Common myeloid progenitor, CD34-positive (primary cell): ENCODE measurements at regions not wholly inside any gene's neighbourhood (a gene's known extent, or its start where the extent isn't known, plus 50 kb on each side); places are given as distances from the start of the nearest gene placed in this dataset.

Experiments used
- CTCF ChIA-PET: fragments of 350-600 bp; sonication (Branson Sonifier 250); formaldehyde crosslinking; loops from one replicate; lab custom pipeline; 2021; ENCODE audit warnings: antibody characterized with exemption; lab: Charles Lee
- POLR2A ChIA-PET: fragments of 350-600 bp; sonication (Branson Sonifier 250); formaldehyde crosslinking; loops from one replicate; lab custom pipeline; 2021; ENCODE audit warnings: antibody characterized with exemption; lab: Charles Lee
- DNase-seq, 3 donors: peaks; one replicate each; pipeline versions ENCODE4 v3.0.0 to v3.0.0-alpha.2; 2013
- H3K27ac ChIP-seq, 2 experiments: 1 replicate in 1 of 2; 2 replicates in 1 of 2; pipeline ENCODE4 v1.7.0; 2013; ENCODE audit warnings: inconsistent platforms in 2 of 2, low read length in 2 of 2, mild to moderate bottlenecking in 2 of 2, low read depth in 1 of 2, moderate library complexity in 1 of 2; ENCODE audit not compliant: severe bottlenecking in 2 of 2, insufficient read depth in 1 of 2, poor library complexity in 1 of 2
- H3K27me3 ChIP-seq, 5 experiments: replicated peaks in 2 of 5; 1 replicate in 3 of 5; 2 replicates in 2 of 5; pipeline versions ENCODE4 v1.6.1 to v1.7.0; 2013; ENCODE audit warnings: low read length in 4 of 5, mild to moderate bottlenecking in 2 of 5, moderate library complexity in 2 of 5, inconsistent platforms in 1 of 5; ENCODE audit not compliant: insufficient read depth in 5 of 5, control insufficient read depth in 4 of 5
- H3K36me3 ChIP-seq, 4 experiments: 1 replicate in 2 of 4; 2 replicates in 2 of 4; pipeline versions ENCODE4 v1.6.1 to v1.7.0; 2013; ENCODE audit warnings: low read length in 3 of 4, control low read depth in 1 of 4, mild to moderate bottlenecking in 1 of 4; ENCODE audit not compliant: control insufficient read depth in 4 of 4, insufficient read depth in 4 of 4
- H3K4me1 ChIP-seq, 4 experiments: 1 replicate in 3 of 4; 2 replicates in 1 of 4; pipeline versions ENCODE4 v1.6.1 to v1.7.1; 2013; ENCODE audit warnings: low read length in 3 of 4, mild to moderate bottlenecking in 3 of 4, control low read depth in 1 of 4, inconsistent platforms in 1 of 4, moderate library complexity in 1 of 4; ENCODE audit not compliant: control insufficient read depth in 4 of 4, insufficient read depth in 4 of 4; ENCODE audit errors: control extremely low read depth in 1 of 4
- H3K4me3 ChIP-seq, 7 experiments: 1 replicate in 4 of 7; 2 replicates in 3 of 7; pipeline versions ENCODE4 v1.5.1 to v1.7.0; 2013; ENCODE audit warnings: mild to moderate bottlenecking in 7 of 7, low read length in 6 of 7, moderate library complexity in 6 of 7, inconsistent platforms in 2 of 7, low read depth in 2 of 7, control low read depth in 1 of 7; ENCODE audit not compliant: insufficient read depth in 4 of 7, control insufficient read depth in 1 of 7; ENCODE audit errors: extremely low read depth in 1 of 7
- H3K9me3 ChIP-seq, 5 experiments: 1 replicate in 4 of 5; 2 replicates in 1 of 5; pipeline versions ENCODE4 v1.6.1 to v1.7.1; 2013; ENCODE audit warnings: low read length in 4 of 5, mild to moderate bottlenecking in 2 of 5, inconsistent platforms in 1 of 5, low read depth in 1 of 5, moderate library complexity in 1 of 5; ENCODE audit not compliant: control insufficient read depth in 4 of 5, insufficient read depth in 2 of 5; ENCODE audit errors: control extremely low read depth in 1 of 5
- WGBS: methylation state at CpG from one replicate; pipeline ENCODE4 v1.1.5; 2013; ENCODE audit not compliant: insufficient coverage; 5-methylcytosine and 5-hydroxymethylcytosine counted together

DNA sequence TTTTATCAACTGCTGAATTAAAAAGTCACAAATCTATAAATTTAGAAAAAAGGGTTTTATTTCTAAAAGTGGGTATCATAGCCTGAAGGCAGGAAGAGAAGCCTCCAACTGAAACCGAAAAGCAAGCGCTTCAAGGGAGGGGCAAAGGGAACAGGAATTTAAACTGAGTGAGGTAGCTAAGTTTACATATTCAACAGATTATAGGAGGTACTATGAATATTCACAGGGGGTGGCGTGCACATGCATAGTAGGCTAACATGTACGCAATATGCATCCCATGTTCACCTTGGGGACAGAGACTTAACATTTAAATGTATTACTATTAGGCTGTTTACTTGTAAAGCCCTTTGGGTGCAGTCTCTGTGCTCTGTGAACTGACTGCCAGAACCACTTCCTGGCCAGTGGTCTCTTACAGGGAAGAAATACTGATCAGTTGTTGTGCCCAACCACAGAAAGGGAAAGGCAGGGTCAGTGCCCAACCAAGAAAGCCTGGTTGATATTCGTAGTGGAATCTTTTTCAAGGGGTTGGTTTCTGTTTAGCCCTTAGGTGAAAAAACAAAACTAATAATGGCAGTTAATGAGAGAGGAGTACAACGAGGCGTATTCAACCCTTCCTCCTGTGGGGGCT is 168.7 kb upstream of the GALNTL6 start:
- Histone ChIP-seq H3K9me3 (no peaks in the 10 kb centered on the region), H3K27ac (no peak overlapping the region), H3K4me3 (peak overlapping the region in 5 of 7 experiments; percentile 11 to 72 (median 33)), H3K4me1 (peaks cover 9 to 22% (median 15%) of the 10 kb centered on the region in 4 experiments), H3K36me3 (no peaks in the 10 kb centered on the region), H3K27me3 (peaks cover 0 to 1% (median 0%) of the 10 kb centered on the region in 5 experiments)
- peak; percentile 22 to 83 (median 77) for DNase-seq
- POLR2A ChIA-PET, result no interaction called here
- CTCF ChIA-PET, result no interaction called here
- 13% methylated on average over 3 of the region's 7 CpGs for WGBS

DNA sequence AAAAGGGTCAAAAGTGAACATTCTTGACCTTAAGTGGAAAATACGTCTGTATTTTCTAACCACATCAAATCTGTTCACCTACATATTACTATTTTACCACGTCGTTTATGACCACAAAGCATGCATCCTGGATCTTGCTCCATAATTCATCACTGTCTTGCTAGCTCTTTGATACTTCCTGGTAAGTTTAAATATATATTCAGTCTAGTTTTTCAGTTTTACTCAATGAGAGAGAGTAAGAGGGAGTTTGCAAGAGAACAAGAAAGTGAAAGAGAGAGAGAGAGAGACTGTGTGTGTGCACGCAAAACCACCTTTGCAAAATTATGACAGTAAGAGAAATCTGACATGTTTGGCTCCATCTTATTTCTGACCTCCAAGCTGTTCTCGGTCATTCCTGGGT is 173.7 kb upstream of the GALNTL6 start:
- peak overlapping the region in 1 of 7 experiments; percentile 18 for H3K4me3 ChIP-seq
- 0% methylated on average over 1 of the region's 5 CpGs for WGBS
- DNase-seq, result peak in 2 of 3 donors; percentile 52 to 70
- H3K9me3 ChIP-seq, result no peaks in the 10 kb centered on the region
- CTCF ChIA-PET, result interaction anchor here (1.5 to 1.9 kb wide), 2 partner anchors 10 to 11 kb away, joined by 4 to 5 read pairs; no protein-coding TSS in a partner anchor
- H3K27me3 ChIP-seq, result peaks cover 0 to 1% (median 0%) of the 10 kb centered on the region in 5 experiments
- peaks cover 5 to 23% (median 14%) of the 10 kb centered on the region in 4 experiments for H3K4me1 ChIP-seq
- no peak overlapping the region for H3K27ac ChIP-seq
- POLR2A ChIA-PET, result no interaction called here
- H3K36me3 ChIP-seq, result no peaks in the 10 kb centered on the region

DNA sequence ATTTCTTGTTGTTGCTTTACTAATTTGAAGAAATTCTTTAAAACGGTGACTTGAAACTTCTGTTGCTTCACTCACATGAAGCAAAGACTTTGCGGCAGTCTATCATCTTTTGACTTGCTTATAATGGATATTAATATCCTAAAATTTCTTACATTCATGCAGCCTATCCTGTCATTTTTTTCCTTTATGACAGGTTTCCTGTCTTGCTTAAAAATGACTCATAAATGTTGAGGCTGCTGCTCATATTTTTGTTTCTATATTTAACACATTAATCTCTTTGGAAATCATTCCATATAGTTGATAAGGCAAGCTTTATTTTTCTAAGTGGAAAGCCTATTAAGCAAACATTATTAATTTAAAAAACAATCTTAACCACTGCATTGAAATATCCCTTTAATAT is 176.6 kb upstream of the GALNTL6 start:
- Histone ChIP-seq H3K36me3 (no peaks in the 10 kb centered on the region), H3K4me3 (no peak overlapping the region), H3K27me3 (no peaks in the 10 kb centered on the region), H3K4me1 (peaks cover 0 to 10% (median 5%) of the 10 kb centered on the region in 4 experiments), H3K9me3 (peaks cover 0 to 4% (median 2%) of the 10 kb centered on the region in 5 experiments), H3K27ac (no peak overlapping the region)
- peak in 2 of 3 donors; percentile 5 to 21 for DNase-seq
- ChIA-PET POLR2A (no interaction called here), CTCF (no interaction called here)
- 100% methylated on average over 1 of the region's 2 CpGs for WGBS

GRCh38 chr4:171629737-171630136 is 183.5 kb upstream of the GALNTL6 start:
- 98% methylated on average over 18 of the region's 18 CpGs for WGBS

DNA sequence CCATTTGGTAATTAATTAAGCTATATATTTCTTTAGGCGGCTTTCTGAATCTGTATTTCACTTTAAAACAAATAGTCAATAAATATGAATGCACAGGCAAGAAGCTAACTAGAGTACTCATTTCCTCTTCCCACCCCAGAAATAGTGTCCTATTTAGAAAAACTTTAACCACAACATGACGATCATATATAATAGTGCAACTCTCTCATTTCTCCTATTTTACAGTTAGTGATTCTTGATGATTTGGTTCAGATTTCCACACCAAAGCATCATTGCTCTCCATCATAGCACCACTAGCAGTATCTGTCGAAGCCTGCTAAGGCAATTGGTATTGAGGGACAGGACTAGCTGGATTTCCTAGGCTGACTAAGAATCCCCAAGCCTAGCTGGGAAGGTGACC is 184.0 kb upstream of the GALNTL6 start:
- no peak overlapping the region for H3K27ac ChIP-seq
- no peaks in the 10 kb centered on the region for H3K27me3 ChIP-seq
- CTCF ChIA-PET, result interaction anchor here (1.4 kb wide), 1 partner anchor 11 kb away, joined by 5 read pairs; no protein-coding TSS in a partner anchor

More at GRCh38 chr4:171629737-171630136, 183.5 kb upstream of the GALNTL6 start:
- Histone ChIP-seq H3K27ac (no peak overlapping the region), H3K9me3 (peaks cover 0 to 4% (median 2%) of the 10 kb centered on the region in 5 experiments), H3K27me3 (no peaks in the 10 kb centered on the region), H3K36me3 (no peaks in the 10 kb centered on the region), H3K4me3 (no peak overlapping the region), H3K4me1 (peaks cover 0 to 2% (median 0%) of the 10 kb centered on the region in 4 experiments)
- ChIA-PET POLR2A (no interaction called here), CTCF (interaction anchor here (1.4 kb wide), 1 partner anchor 10 kb away, joined by 5 read pairs; no protein-coding TSS in a partner anchor)
- no peak for DNase-seq

GRCh38 chr4:171626554-171626953 is 186.7 kb upstream of the GALNTL6 start:
- peaks cover 0 to 6% (median 3%) of the 10 kb centered on the region in 4 experiments for H3K4me1 ChIP-seq
- H3K4me3 ChIP-seq, result no peak overlapping the region
- no peak for DNase-seq
- H3K27ac ChIP-seq, result no peak overlapping the region
- no peaks in the 10 kb centered on the region for H3K9me3 ChIP-seq
- ChIA-PET CTCF (no interaction called here), POLR2A (no interaction called here)
- no peaks in the 10 kb centered on the region for H3K27me3 ChIP-seq
- H3K36me3 ChIP-seq, result no peaks in the 10 kb centered on the region
- 100% methylated on average over 2 of the region's 4 CpGs for WGBS

More for the DNA sequence above, 184.0 kb upstream of the GALNTL6 start:
- Histone ChIP-seq H3K9me3 (peaks cover 0 to 4% (median 2%) of the 10 kb centered on the region in 5 experiments), H3K4me3 (no peak overlapping the region), H3K36me3 (no peaks in the 10 kb centered on the region), H3K4me1 (peaks cover 0 to 2% (median 0%) of the 10 kb centered on the region in 4 experiments)
- no peak for DNase-seq
- 83% methylated on average over 1 of the region's 3 CpGs for WGBS
- POLR2A ChIA-PET, result no interaction called here

DNA sequence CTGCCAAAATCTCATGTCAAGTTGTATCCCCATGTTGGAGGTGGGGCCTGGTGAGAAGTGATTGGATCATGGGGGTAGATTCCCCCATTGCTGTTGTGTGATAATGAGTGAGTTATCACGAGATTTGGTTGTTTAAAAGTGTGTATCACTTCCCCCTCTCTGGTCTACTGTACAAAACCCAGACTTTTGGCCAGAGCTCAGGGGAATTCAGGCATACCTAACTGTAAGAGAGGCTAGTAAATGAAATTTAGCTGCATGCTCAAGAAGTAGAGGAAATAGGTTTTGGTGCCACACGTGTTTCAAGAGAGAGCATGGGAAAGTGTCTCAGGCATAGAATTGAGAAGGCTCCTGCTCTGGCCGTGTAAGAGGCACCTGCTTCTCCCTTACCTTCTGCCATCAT is 190.5 kb upstream of the GALNTL6 start:
- ChIA-PET POLR2A (no interaction called here), CTCF (no interaction called here)

More for the DNA sequence above, 190.5 kb upstream of the GALNTL6 start:
- Histone ChIP-seq H3K9me3 (no peaks in the 10 kb centered on the region), H3K27me3 (no peaks in the 10 kb centered on the region), H3K4me3 (no peak overlapping the region), H3K4me1 (peaks cover 0 to 11% (median 4%) of the 10 kb centered on the region in 4 experiments), H3K36me3 (no peaks in the 10 kb centered on the region), H3K27ac (no peak overlapping the region)
- whole genome bisulfite sequencing, result 80% methylated on average over 2 of the region's 3 CpGs
- DNase-seq, result no peak
